ENCODE measurements at regions not wholly inside any gene's neighbourhood (a gene's known extent, or its start where the extent isn't known, plus 50 kb on each side); places are given as distances from the start of the nearest gene placed in this dataset.

DNA sequence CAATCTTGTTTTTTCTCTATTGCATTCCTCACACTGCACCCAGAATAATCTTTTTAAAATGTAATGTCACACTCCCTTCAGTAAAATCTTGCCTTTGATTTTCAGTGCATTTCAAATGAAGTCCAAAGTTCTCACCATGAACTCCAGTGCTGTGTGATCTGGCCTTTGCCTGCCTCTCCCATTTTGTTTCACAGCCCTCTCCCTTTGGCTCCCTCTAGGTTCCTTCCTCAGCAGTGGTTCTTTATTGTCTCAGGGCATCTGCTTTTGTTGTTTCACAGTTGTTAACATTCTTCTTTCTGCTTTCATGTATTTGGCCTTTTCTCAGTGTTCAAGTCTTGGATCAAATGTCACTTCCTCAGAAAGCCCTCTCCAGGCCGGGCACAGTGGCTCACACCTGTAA lies 84.5 kb upstream of the AMN1 start:
- H3K18ac ChIP-seq (ENCODE audit: insufficient read length, low read depth, low read length), result no peak overlapping the region
- H2AFZ ChIP-seq (ENCODE audit: low read length), result no peak overlapping the region
- no peak overlapping the region for H3T11ph ChIP-seq (ENCODE audit: low read length)
- Mint-ChIP-seq H3K36me3 (ENCODE audit: insufficient read depth in 1 of 3, low read depth in 3 of 3) (no peaks in the 10 kb centered on the region), H3K27me3 (ENCODE audit: low read depth) (no peaks in the 10 kb centered on the region), H3K4me1 (peaks cover 8 to 10% of the 10 kb centered on the region in 2 experiments), H3K9me3 (no peaks in the 10 kb centered on the region), H3K4me3 (no peak overlapping the region), H3K27ac (peak overlapping the region in 2 of 3 experiments; percentile 0 to 25; a peak in 2 of 7 replicates)
- no peak overlapping the region for H2BK5ac ChIP-seq (ENCODE audit: insufficient read length, low read length)
- H3K56ac ChIP-seq (ENCODE audit: insufficient read length, low read depth, low read length), result no peak overlapping the region
- H3K9ac ChIP-seq (ENCODE audit: extremely low read depth, insufficient read length, low read length), result no peak overlapping the region
- DNase-seq, result peak; percentile 47
- no peaks in the 10 kb centered on the region for H3K27me3 ChIP-seq (ENCODE audit: insufficient read depth, low read length)
- no peak overlapping the region for H2BK12ac ChIP-seq (ENCODE audit: insufficient read length, low read depth, low read length)
- no peak overlapping the region for H2BK15ac ChIP-seq (ENCODE audit: low read depth, low read length)
- H3K27ac ChIP-seq (ENCODE audit: insufficient read length, low read depth, low read length), result no peak overlapping the region
- no peak overlapping the region for H4K91ac ChIP-seq (ENCODE audit: insufficient read length, low read depth, low read length)
- no peaks in the 10 kb centered on the region for H3K79me1 ChIP-seq (ENCODE audit: insufficient read depth, low read depth, low read length, poor library complexity, severe bottlenecking)
- no peaks in the 10 kb centered on the region for H3K4me1 ChIP-seq (ENCODE audit: insufficient read depth, low read length)
- TF ChIP-seq, protein P1, sequence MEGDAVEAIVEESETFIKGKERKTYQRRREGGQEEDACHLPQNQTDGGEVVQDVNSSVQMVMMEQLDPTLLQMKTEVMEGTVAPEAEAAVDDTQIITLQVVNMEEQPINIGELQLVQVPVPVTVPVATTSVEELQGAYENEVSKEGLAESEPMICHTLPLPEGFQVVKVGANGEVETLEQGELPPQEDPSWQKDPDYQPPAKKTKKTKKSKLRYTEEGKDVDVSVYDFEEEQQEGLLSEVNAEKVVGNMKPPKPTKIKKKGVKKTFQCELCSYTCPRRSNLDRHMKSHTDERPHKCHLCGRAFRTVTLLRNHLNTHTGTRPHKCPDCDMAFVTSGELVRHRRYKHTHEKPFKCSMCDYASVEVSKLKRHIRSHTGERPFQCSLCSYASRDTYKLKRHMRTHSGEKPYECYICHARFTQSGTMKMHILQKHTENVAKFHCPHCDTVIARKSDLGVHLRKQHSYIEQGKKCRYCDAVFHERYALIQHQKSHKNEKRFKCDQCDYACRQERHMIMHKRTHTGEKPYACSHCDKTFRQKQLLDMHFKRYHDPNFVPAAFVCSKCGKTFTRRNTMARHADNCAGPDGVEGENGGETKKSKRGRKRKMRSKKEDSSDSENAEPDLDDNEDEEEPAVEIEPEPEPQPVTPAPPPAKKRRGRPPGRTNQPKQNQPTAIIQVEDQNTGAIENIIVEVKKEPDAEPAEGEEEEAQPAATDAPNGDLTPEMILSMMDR (conservative IDR thresholded peaks at IDR 0.05), result peak; percentile 58; the same call in 2 of the 3 replicates
- no peaks in the 10 kb centered on the region for H4K20me1 ChIP-seq (ENCODE audit: control insufficient read depth, insufficient read depth, insufficient read length)
- WGBS (ENCODE audit: extremely low coverage, insufficient read length, low lambda C conversion rate), result no CpG with 5 or more reads among the region's 1 CpG
- H3K9me3 ChIP-seq (ENCODE audit: control insufficient read depth, low read depth, low read length), result no peaks in the 10 kb centered on the region
- no peak overlapping the region for H2BK120ac ChIP-seq (ENCODE audit: low read depth, low read length, poor library complexity, severe bottlenecking)
- H3K23ac ChIP-seq (ENCODE audit: insufficient read length, low read depth, low read length), result no peak overlapping the region
- H3K79me2 ChIP-seq (ENCODE audit: insufficient read depth, low read length), result no peaks in the 10 kb centered on the region
- H4K5ac ChIP-seq (ENCODE audit: insufficient read length, low read depth, low read length), result no peak overlapping the region
- H3K14ac ChIP-seq (ENCODE audit: insufficient read depth, low read length), result no peak overlapping the region
- no peak overlapping the region for H2BK20ac ChIP-seq (ENCODE audit: low read depth, low read length, poor library complexity, severe bottlenecking)
- H3K23me2 ChIP-seq (ENCODE audit: insufficient read length, low read depth, low read length, poor library complexity, severe bottlenecking), result no peaks in the 10 kb centered on the region
- H3K4ac ChIP-seq (ENCODE audit: low read depth, low read length), result no peak overlapping the region
- no peak overlapping the region for H2AK5ac ChIP-seq (ENCODE audit: insufficient read length, low read length)
- no peak overlapping the region for H3K4me2 ChIP-seq (ENCODE audit: insufficient read depth, insufficient read length, low read length)
- H4K8ac ChIP-seq (replicated peaks; ENCODE audit: insufficient read length, low read depth, low read length), result no peak overlapping the region
